ENCODE measurements at regions not wholly inside any gene's neighbourhood (a gene's known extent, or its start where the extent isn't known, plus 50 kb on each side); places are given as distances from the start of the nearest gene placed in this dataset.
"Not testable (repeated sequence)": the region's sequence is repeated elsewhere in the genome, so short reads cannot be mapped to it uniquely, and the experiment has no call there.

GRCh38 chr10:4281190-4281825, 496.3 kb upstream of the KLF6 start:
- DNase-seq: no peak

- no peak for DNase-seq
These were observed 495.6 kb upstream of the KLF6 start for GRCh38 chr10:4280461-4281189.

GRCh38 chr10:4279655-4280054, 494.6 kb upstream of the KLF6 start:
- no peak for DNase-seq

GRCh38 chr10:4278186-4278585, 493.2 kb upstream of the KLF6 start:
- no peak for DNase-seq

- no peak for DNase-seq
These were observed 491.1 kb upstream of the KLF6 start for GRCh38 chr10:4276151-4276550.

GRCh38 chr10:4274671-4275070, 489.7 kb upstream of the KLF6 start:
- DNase-seq: not testable (repeated sequence)

GRCh38 chr10:4271193-4271592, 486.2 kb upstream of the KLF6 start:
- DNase-seq: no peak

- no peak for DNase-seq
These were observed 485.1 kb upstream of the KLF6 start for GRCh38 chr10:4270116-4270515.

GRCh38 chr10:4268490-4268889, 483.5 kb upstream of the KLF6 start:
- DNase-seq: not testable (repeated sequence)

- DNase-seq: no peak
These were observed 482.2 kb upstream of the KLF6 start for GRCh38 chr10:4267086-4267773.

- DNase-seq: no peak
These were observed 481.5 kb upstream of the KLF6 start for GRCh38 chr10:4266416-4267085.

- no peak for DNase-seq
These were observed 481.0 kb upstream of the KLF6 start for GRCh38 chr10:4265964-4266363.

GRCh38 chr10:4264209-4264865, 479.3 kb upstream of the KLF6 start:
- no peak for DNase-seq

GRCh38 chr10:4263601-4263921, 478.6 kb upstream of the KLF6 start:
- no peak for DNase-seq

- no peak for DNase-seq
These were observed 478.0 kb upstream of the KLF6 start for GRCh38 chr10:4262870-4263600.

GRCh38 chr10:4262449-4262848, 477.4 kb upstream of the KLF6 start:
- DNase-seq: no peak

GRCh38 chr10:4260483-4261124, 475.6 kb upstream of the KLF6 start:
- no peak for DNase-seq

GRCh38 chr10:4257939-4258465, 473.0 kb upstream of the KLF6 start:
- DNase-seq: no peak

- DNase-seq: no peak
These were observed 472.0 kb upstream of the KLF6 start for GRCh38 chr10:4256971-4257370.

GRCh38 chr10:4255751-4256150, 470.7 kb upstream of the KLF6 start:
- no peak for DNase-seq

GRCh38 chr10:4254101-4254994, 469.3 kb upstream of the KLF6 start:
- no peak for DNase-seq
